Stimulated activated naive CD8-positive, alpha-beta T cell treated with anti-CD3 and anti-CD28 coated beads, Interleukin-15, amount 100 ng/mL, for 72 hours (primary cell): ENCODE measurements at regions not wholly inside any gene's neighbourhood (a gene's known extent, or its start where the extent isn't known, plus 50 kb on each side); places are given as distances from the start of the nearest gene placed in this dataset.

ENCODE experiments used
- ATAC-seq: fragments of 150-1000 bp; cut with Tn5 transposase; 2 replicates; pipeline ENCODE4 v1.10.0; 2021; ENCODE audit warnings: mild to moderate bottlenecking, moderate library complexity
- DNase-seq, 2 donors: peaks; one replicate each; pipeline ENCODE4 v3.0.0; 2021 to 2022
- H3K27ac Mint-ChIP-seq, 2 donors: one replicate each; pipeline ENCODE4 v1.8.0; 2022; ENCODE audit warnings: mild to moderate bottlenecking in 2 of 2, mixed read lengths in 2 of 2, moderate library complexity in 2 of 2
- H3K27me3 Mint-ChIP-seq: one replicate; pipeline ENCODE4 v1.8.0; 2022; ENCODE audit warnings: mixed read lengths
- H3K4me1 Mint-ChIP-seq: one replicate; pipeline ENCODE4 v1.8.0; 2022; ENCODE audit warnings: mild to moderate bottlenecking, mixed read lengths
- H3K4me3 Mint-ChIP-seq, 2 donors: one replicate each; pipeline ENCODE4 v1.8.0; 2022; ENCODE audit warnings: mild to moderate bottlenecking in 2 of 2, mixed read lengths in 2 of 2, moderate library complexity in 1 of 2
- H3K9me3 Mint-ChIP-seq, 2 donors: one replicate each; pipeline ENCODE4 v1.8.0; 2022; ENCODE audit warnings: mixed read lengths in 2 of 2

GRCh38 chrX:99588936-99589335 lies 821.1 kb downstream of the PCDH19 start:
- no peaks in the 10 kb centered on the region for H3K27me3 Mint-ChIP-seq
- no peak overlapping the region for H3K4me3 Mint-ChIP-seq
- H3K9me3 Mint-ChIP-seq: no peaks in the 10 kb centered on the region
- ATAC-seq (no peak), DNase-seq (no peak)
- H3K27ac Mint-ChIP-seq: no peak overlapping the region
- H3K4me1 Mint-ChIP-seq: no peaks in the 10 kb centered on the region

DNA sequence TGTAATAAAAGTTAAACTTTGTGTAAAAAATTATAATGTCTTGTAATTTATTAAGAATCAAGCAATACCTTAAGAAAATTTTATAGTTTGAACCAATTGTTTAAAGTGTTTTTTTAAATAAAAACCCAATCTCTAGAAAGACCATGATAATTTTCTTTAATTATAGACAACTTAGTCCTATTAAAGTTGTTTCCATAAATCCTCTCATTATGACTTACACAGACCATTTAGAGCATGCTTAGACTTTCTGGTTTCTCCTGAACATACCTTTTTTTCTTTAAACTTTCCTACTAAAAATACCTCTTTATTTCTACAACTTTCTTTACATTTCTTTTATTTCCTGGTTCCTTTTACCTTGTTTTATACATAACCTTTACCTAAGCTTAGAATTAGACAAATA lies 837.4 kb downstream of the PCDH19 start:
- H3K4me1 Mint-ChIP-seq: no peaks in the 10 kb centered on the region
- H3K27ac Mint-ChIP-seq: no peak overlapping the region

DNA sequence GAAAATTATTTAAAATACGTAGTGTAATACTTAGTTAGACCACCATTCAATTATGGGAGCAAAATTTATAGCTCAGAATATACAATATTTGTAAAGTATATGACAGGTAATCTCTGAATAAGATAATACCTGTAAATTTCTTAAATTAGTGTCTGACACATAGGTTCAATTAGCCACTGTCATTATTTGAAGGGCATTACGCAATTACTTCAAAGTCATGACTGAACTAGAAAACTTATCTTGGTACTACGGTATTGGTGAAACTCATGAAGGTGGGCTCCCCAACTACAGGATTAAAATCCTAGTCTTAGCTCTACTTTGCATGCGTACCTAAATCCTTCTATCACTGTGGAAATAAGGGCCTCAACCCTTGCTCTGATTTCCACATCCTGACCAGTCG lies 860.7 kb downstream of the PCDH19 start:
- Mint-ChIP-seq H3K27me3 (no peaks in the 10 kb centered on the region), H3K9me3 (no peaks in the 10 kb centered on the region), H3K4me1 (no peaks in the 10 kb centered on the region), H3K27ac (no peak overlapping the region), H3K4me3 (no peak overlapping the region)
- ATAC-seq (no peak), DNase-seq (no peak)

More for the DNA sequence above, 837.4 kb downstream of the PCDH19 start:
- Mint-ChIP-seq H3K27me3 (no peaks in the 10 kb centered on the region), H3K4me3 (no peak overlapping the region), H3K9me3 (peaks cover 11 to 12% of the 10 kb centered on the region in 2 donors)
- DNase-seq (no peak), ATAC-seq (no peak)

GRCh38 chrX:99522450-99522849 lies 887.6 kb downstream of the PCDH19 start:
- no peak overlapping the region for H3K27ac Mint-ChIP-seq
- no peaks in the 10 kb centered on the region for H3K27me3 Mint-ChIP-seq
- no peak for DNase-seq
- peaks cover 0 to 7% of the 10 kb centered on the region in 2 donors for H3K9me3 Mint-ChIP-seq
- H3K4me1 Mint-ChIP-seq: no peaks in the 10 kb centered on the region
- no peak overlapping the region for H3K4me3 Mint-ChIP-seq
- no peak for ATAC-seq

GRCh38 chrX:99507768-99508167 lies 902.3 kb downstream of the PCDH19 start:
- Mint-ChIP-seq H3K27me3 (no peaks in the 10 kb centered on the region), H3K27ac (no peak overlapping the region), H3K4me1 (no peaks in the 10 kb centered on the region), H3K9me3 (peaks cover 0 to 4% of the 10 kb centered on the region in 2 donors), H3K4me3 (no peak overlapping the region)
- DNase-seq (no peak), ATAC-seq (no peak)

- ATAC-seq (no peak), DNase-seq (no peak)
- H3K27me3 Mint-ChIP-seq: no peaks in the 10 kb centered on the region
- H3K27ac Mint-ChIP-seq: no peak overlapping the region
- no peaks in the 10 kb centered on the region for H3K9me3 Mint-ChIP-seq
- no peak overlapping the region for H3K4me3 Mint-ChIP-seq
- H3K4me1 Mint-ChIP-seq: no peaks in the 10 kb centered on the region
Observed at GRCh38 chrX:99495453-99495852, 914.6 kb downstream of the PCDH19 start.

GRCh38 chrX:99494668-99495067 lies 915.4 kb downstream of the PCDH19 start:
- Mint-ChIP-seq H3K9me3 (no peaks in the 10 kb centered on the region), H3K4me1 (no peaks in the 10 kb centered on the region), H3K27ac (no peak overlapping the region), H3K27me3 (no peaks in the 10 kb centered on the region), H3K4me3 (no peak overlapping the region)
- no peak for DNase-seq
- ATAC-seq: no peak

GRCh38 chrX:99480728-99481127 lies 929.3 kb downstream of the PCDH19 start:
- no peak overlapping the region for H3K27ac Mint-ChIP-seq
- DNase-seq (no peak), ATAC-seq (no peak)
- H3K4me3 Mint-ChIP-seq: no peak overlapping the region
- H3K9me3 Mint-ChIP-seq: no peaks in the 10 kb centered on the region
- no peaks in the 10 kb centered on the region for H3K27me3 Mint-ChIP-seq
- H3K4me1 Mint-ChIP-seq: no peaks in the 10 kb centered on the region

- Mint-ChIP-seq H3K27me3 (no peaks in the 10 kb centered on the region), H3K9me3 (no peaks in the 10 kb centered on the region), H3K27ac (no peak overlapping the region), H3K4me1 (no peaks in the 10 kb centered on the region), H3K4me3 (no peak overlapping the region)
- DNase-seq (no peak), ATAC-seq (no peak)
Observed at GRCh38 chrX:99469439-99469838, 940.6 kb downstream of the PCDH19 start.

DNA sequence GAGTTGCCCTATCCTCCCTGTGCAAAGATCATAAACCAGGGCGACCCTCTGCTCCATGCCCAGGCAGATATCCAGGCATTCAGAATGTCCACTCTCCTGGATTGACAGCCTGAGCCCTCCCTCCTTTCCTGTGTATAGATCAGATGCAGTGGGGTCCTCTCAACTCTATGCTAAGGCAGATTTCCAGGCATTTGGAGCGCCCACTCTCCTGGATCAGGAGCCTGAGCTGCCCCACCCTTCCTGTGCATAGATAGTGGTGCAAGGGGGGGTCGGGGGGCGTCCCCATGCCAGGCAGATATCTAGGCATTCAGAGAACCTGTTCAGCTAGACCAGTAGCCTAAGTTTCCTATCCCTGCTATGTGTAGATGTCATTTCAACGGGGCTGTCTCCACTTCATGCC lies 941.1 kb downstream of the PCDH19 start:
- no peak overlapping the region for H3K4me3 Mint-ChIP-seq

GRCh38 chrX:99461223-99461622 lies 948.9 kb downstream of the PCDH19 start:
- no peak overlapping the region for H3K4me3 Mint-ChIP-seq
- DNase-seq (no peak), ATAC-seq (no peak)
- H3K9me3 Mint-ChIP-seq: peaks cover 0 to 4% of the 10 kb centered on the region in 2 donors
- H3K4me1 Mint-ChIP-seq: no peaks in the 10 kb centered on the region
- no peaks in the 10 kb centered on the region for H3K27me3 Mint-ChIP-seq
- no peak overlapping the region for H3K27ac Mint-ChIP-seq

More for the DNA sequence above, 941.1 kb downstream of the PCDH19 start:
- Mint-ChIP-seq H3K27me3 (no peaks in the 10 kb centered on the region), H3K4me1 (no peaks in the 10 kb centered on the region), H3K27ac (no peak overlapping the region), H3K9me3 (no peaks in the 10 kb centered on the region)
- ATAC-seq: no peak
- no peak for DNase-seq

GRCh38 chrX:99445336-99445735 lies 964.7 kb downstream of the PCDH19 start:
- no peak for DNase-seq
- Mint-ChIP-seq H3K9me3 (no peaks in the 10 kb centered on the region), H3K4me3 (no peak overlapping the region), H3K4me1 (no peaks in the 10 kb centered on the region), H3K27ac (no peak overlapping the region), H3K27me3 (no peaks in the 10 kb centered on the region)
- ATAC-seq: no peak

DNA sequence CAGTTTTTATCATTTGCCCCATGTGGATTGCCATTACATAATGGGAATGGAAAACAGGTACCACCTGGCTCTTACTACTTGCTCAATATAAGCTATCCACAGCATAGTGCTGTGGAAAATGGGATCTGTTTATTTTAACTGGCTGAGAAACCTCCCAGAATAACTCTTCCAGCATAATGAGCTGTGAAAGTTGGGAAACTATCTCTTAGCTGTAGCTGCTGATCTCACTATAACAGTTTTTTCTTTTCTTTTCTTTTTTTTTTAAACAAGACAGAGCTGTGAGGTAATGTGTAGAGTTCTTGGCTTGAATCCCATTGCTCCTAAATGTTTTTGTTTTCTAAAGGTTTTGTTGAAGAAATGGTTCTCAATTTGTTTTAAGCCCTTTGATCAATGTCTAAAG lies 988.3 kb downstream of the PCDH19 start:
- no peak for ATAC-seq
- no peak for DNase-seq
- H3K9me3 Mint-ChIP-seq: peaks cover 0 to 5% of the 10 kb centered on the region in 2 donors
- no peaks in the 10 kb centered on the region for H3K4me1 Mint-ChIP-seq
- H3K27ac Mint-ChIP-seq: no peak overlapping the region
- no peaks in the 10 kb centered on the region for H3K27me3 Mint-ChIP-seq
- no peak overlapping the region for H3K4me3 Mint-ChIP-seq

DNA sequence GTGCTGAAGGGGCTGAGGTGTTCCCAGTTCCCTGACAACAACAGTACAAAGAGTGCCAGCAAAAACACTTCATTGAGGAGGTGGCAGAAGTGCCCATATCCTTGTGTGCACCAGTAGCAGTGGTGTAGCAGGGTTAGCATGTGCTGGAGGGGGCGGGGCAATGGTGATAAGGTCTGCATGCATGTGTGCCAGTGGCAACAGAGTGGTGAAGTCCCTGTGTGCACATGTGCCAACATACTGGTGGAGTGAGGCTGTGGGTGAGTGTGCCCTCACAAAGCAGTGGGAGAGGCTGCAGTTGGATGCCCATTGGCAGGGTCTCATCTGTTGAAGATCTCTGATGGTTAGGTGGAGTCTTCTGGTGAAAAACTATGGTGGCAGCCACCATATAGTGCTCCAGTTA lies 994.6 kb downstream of the PCDH19 start:
- Mint-ChIP-seq H3K4me3 (no peak overlapping the region), H3K9me3 (no peaks in the 10 kb centered on the region), H3K4me1 (no peaks in the 10 kb centered on the region), H3K27ac (no peak overlapping the region), H3K27me3 (no peaks in the 10 kb centered on the region)
- ATAC-seq (no peak), DNase-seq (no peak)

DNA sequence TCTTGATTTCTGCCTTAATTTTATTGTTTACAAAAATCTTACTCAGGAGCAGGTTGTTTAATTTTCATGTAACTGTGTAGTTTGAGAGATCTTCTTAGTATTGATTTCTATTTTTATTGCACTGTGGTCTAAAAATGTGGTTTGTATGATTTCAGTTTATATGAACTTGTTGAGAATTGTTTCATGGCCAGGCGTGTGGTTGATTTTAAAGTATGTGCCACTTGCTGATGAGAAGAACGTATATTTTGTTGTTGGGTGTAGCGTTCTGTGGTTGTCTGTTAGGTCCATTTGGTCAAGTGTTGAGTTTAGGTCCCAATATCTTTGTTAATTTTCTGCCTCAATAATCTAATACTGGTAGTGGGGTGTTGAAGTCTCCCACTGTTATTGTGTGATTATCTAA lies 996.8 kb downstream of the PCDH19 start:
- ATAC-seq (no peak), DNase-seq (no peak)
- H3K4me1 Mint-ChIP-seq: no peaks in the 10 kb centered on the region
- H3K27ac Mint-ChIP-seq: no peak overlapping the region
- no peaks in the 10 kb centered on the region for H3K27me3 Mint-ChIP-seq
- no peak overlapping the region for H3K4me3 Mint-ChIP-seq
- no peaks in the 10 kb centered on the region for H3K9me3 Mint-ChIP-seq

- H3K4me3 Mint-ChIP-seq: no peak overlapping the region
- no peaks in the 10 kb centered on the region for H3K4me1 Mint-ChIP-seq
- H3K9me3 Mint-ChIP-seq: no peaks in the 10 kb centered on the region
- no peak overlapping the region for H3K27ac Mint-ChIP-seq
- DNase-seq: no peak
- ATAC-seq: no peak
- no peaks in the 10 kb centered on the region for H3K27me3 Mint-ChIP-seq
Observed at GRCh38 chrX:99398545-99398944, 1011.5 kb downstream of the PCDH19 start.

GRCh38 chrX:99397879-99398278 lies 1012.2 kb downstream of the PCDH19 start:
- no peaks in the 10 kb centered on the region for H3K27me3 Mint-ChIP-seq

More at GRCh38 chrX:99397879-99398278, 1012.2 kb downstream of the PCDH19 start:
- Mint-ChIP-seq H3K4me1 (no peaks in the 10 kb centered on the region), H3K4me3 (no peak overlapping the region), H3K27ac (no peak overlapping the region), H3K9me3 (no peaks in the 10 kb centered on the region)
- ATAC-seq: no peak
- no peak for DNase-seq
